ENCODE measurements at regions not wholly inside any gene's neighbourhood (a gene's known extent, or its start where the extent isn't known, plus 50 kb on each side); places are given as distances from the start of the nearest gene placed in this dataset.

GRCh38 chr11:76277298-76278175 is 71.2 kb upstream of the WNT11 start:
- DNase-seq (ENCODE audit: low read depth, low spot score): no peak
- dilution Hi-C loops (cut with MboI; ENCODE audit: extremely low pct_ligation_motif_present, low sequenced_read_pairs): no loop called here
- H3K36me3 ChIP-seq (ENCODE audit: control insufficient read depth in 2 of 2, extremely low read depth in 1 of 2, insufficient read depth in 2 of 2, low read length in 2 of 2): no peaks in the 10 kb centered on the region
- FAIRE-seq: no peak
- no peak overlapping the region for H2AFZ ChIP-seq (ENCODE audit: control insufficient read depth, low read length)
- no peaks in the 10 kb centered on the region for H3K9me3 ChIP-seq (ENCODE audit: control insufficient read depth, low read depth, low read length)
- H3K9me1 ChIP-seq (ENCODE audit: control insufficient read depth, extremely low read depth, insufficient read depth, low read length): no peaks in the 10 kb centered on the region
- no peaks in the 10 kb centered on the region for H3K79me2 ChIP-seq (ENCODE audit: control insufficient read depth, insufficient read depth, low read length)
- H4K20me1 ChIP-seq (ENCODE audit: control insufficient read depth, extremely low read depth, insufficient read depth, low read length): peaks cover 3% of the 10 kb centered on the region
- no peak overlapping the region for H3K9ac ChIP-seq (ENCODE audit: control insufficient read depth, extremely low read depth, insufficient read depth, low read length)
- H3K27ac ChIP-seq (ENCODE audit: control insufficient read depth, insufficient read depth, low read length): no peak overlapping the region
- no peak overlapping the region for H3K4me2 ChIP-seq (ENCODE audit: control insufficient read depth, extremely low read depth, insufficient read depth, low read depth, low read length)
- no peak overlapping the region for H3K4me3 ChIP-seq (ENCODE audit: control insufficient read depth in 2 of 3, extremely low read depth in 1 of 3, insufficient read depth in 2 of 3, low read depth in 1 of 3, low read length in 3 of 3)
- TF ChIP-seq EZH2 (IDR thresholded peaks at IDR 0.05; ENCODE audit: low read length): no peak
- TF ChIP-seq CTCF (optimal IDR thresholded peaks at IDR 0.05 in 1 of 3, IDR thresholded peaks at IDR 0.05 in 1 of 3, conservative IDR thresholded peaks at IDR 0.05 in 1 of 3; ENCODE audit: extremely low read depth in 1 of 3, insufficient read depth in 2 of 3, low read length in 3 of 3): no peak
- no peaks in the 10 kb centered on the region for H3K4me1 ChIP-seq (ENCODE audit: control insufficient read depth, extremely low read depth, insufficient read depth, low read length)
- no peaks in the 10 kb centered on the region for H3K27me3 ChIP-seq (ENCODE audit: control insufficient read depth, extremely low read depth, insufficient read depth, low read length)

- H3K79me2 ChIP-seq (ENCODE audit: control insufficient read depth, insufficient read depth, low read length): no peaks in the 10 kb centered on the region
- TF ChIP-seq CTCF (optimal IDR thresholded peaks at IDR 0.05 in 1 of 3, IDR thresholded peaks at IDR 0.05 in 1 of 3, conservative IDR thresholded peaks at IDR 0.05 in 1 of 3; ENCODE audit: extremely low read depth in 1 of 3, insufficient read depth in 2 of 3, low read length in 3 of 3): no peak
- no peak for TF ChIP-seq EZH2 (IDR thresholded peaks at IDR 0.05; ENCODE audit: low read length)
- H3K9me1 ChIP-seq (ENCODE audit: control insufficient read depth, extremely low read depth, insufficient read depth, low read length): no peaks in the 10 kb centered on the region
- FAIRE-seq (no peak), DNase-seq (ENCODE audit: low read depth, low spot score) (no peak)
- no peak overlapping the region for H2AFZ ChIP-seq (ENCODE audit: control insufficient read depth, low read length)
- no peaks in the 10 kb centered on the region for H3K9me3 ChIP-seq (ENCODE audit: control insufficient read depth, low read depth, low read length)
- H3K4me3 ChIP-seq (ENCODE audit: control insufficient read depth in 2 of 3, extremely low read depth in 1 of 3, insufficient read depth in 2 of 3, low read depth in 1 of 3, low read length in 3 of 3): no peak overlapping the region
- no peaks in the 10 kb centered on the region for H3K27me3 ChIP-seq (ENCODE audit: control insufficient read depth, extremely low read depth, insufficient read depth, low read length)
- dilution Hi-C loops (cut with MboI; ENCODE audit: extremely low pct_ligation_motif_present, low sequenced_read_pairs): no loop called here
- no peak overlapping the region for H3K27ac ChIP-seq (ENCODE audit: control insufficient read depth, insufficient read depth, low read length)
- no peak overlapping the region for H3K9ac ChIP-seq (ENCODE audit: control insufficient read depth, extremely low read depth, insufficient read depth, low read length)
- H3K36me3 ChIP-seq (ENCODE audit: control insufficient read depth in 2 of 2, extremely low read depth in 1 of 2, insufficient read depth in 2 of 2, low read length in 2 of 2): no peaks in the 10 kb centered on the region
- H3K4me1 ChIP-seq (ENCODE audit: control insufficient read depth, extremely low read depth, insufficient read depth, low read length): no peaks in the 10 kb centered on the region
- no peak overlapping the region for H3K4me2 ChIP-seq (ENCODE audit: control insufficient read depth, extremely low read depth, insufficient read depth, low read depth, low read length)
- peaks cover 3% of the 10 kb centered on the region for H4K20me1 ChIP-seq (ENCODE audit: control insufficient read depth, extremely low read depth, insufficient read depth, low read length)
These were observed 70.5 kb upstream of the WNT11 start for GRCh38 chr11:76276781-76277155.
